B cell (primary cell): ENCODE measurements at regions not wholly inside any gene's neighbourhood (a gene's known extent, or its start where the extent isn't known, plus 50 kb on each side); places are given as distances from the start of the nearest gene placed in this dataset.

ENCODE experiments used
- ATAC-seq: fragments of 200-7000 bp; cut with Tn5 transposase; one replicate; pipeline ENCODE4 v1.10.0; 2021; ENCODE audit warnings: low read depth, mild to moderate bottlenecking, moderate number of reproducible peaks, moderate library complexity
- CTCF ChIA-PET: fragments of 350-600 bp; sonication (Branson Sonifier 250); formaldehyde crosslinking; loops from one replicate; lab custom pipeline; 2021; ENCODE audit warnings: antibody characterized with exemption, inconsistent platforms; lab: Charles Lee
- POLR2A ChIA-PET: fragments of 350-600 bp; sonication (Branson Sonifier 250); formaldehyde crosslinking; loops from one replicate; lab custom pipeline; 2021; ENCODE audit warnings: antibody characterized with exemption; lab: Charles Lee
- DNase-seq: peaks from one replicate; pipeline ENCODE4 v3.0.0; 2013
- H2AFZ ChIP-seq: 2 replicates; pipeline ENCODE4 v1.6.1; 2012; ENCODE audit warnings: mild to moderate bottlenecking, low read depth, low read length; ENCODE audit not compliant: insufficient read depth, poor library complexity, severe bottlenecking
- H3K27ac ChIP-seq, 2 donors: 1 replicate in 1 of 2; 2 replicates in 1 of 2; pipeline ENCODE4 v1.5.1; 2012 to 2013; ENCODE audit warnings: low read length in 2 of 2, mild to moderate bottlenecking in 2 of 2, moderate library complexity in 1 of 2
- H3K27me3 ChIP-seq, 4 experiments: fragments of 200-600 bp in 1 of 4; sonication (generic) in 1 of 4; replicated peaks in 1 of 4; 1 replicate in 2 of 4; 2 replicates in 2 of 4; pipeline versions ENCODE4 v1.6.1 to v1.7.0; 2013 to 2016; ENCODE audit warnings: low read length in 3 of 4, mild to moderate bottlenecking in 2 of 4, mixed read lengths in 1 of 4, moderate library complexity in 1 of 4; ENCODE audit not compliant: insufficient read depth in 4 of 4, control insufficient read depth in 3 of 4; ENCODE audit errors: control extremely low read depth in 1 of 4
- H3K36me3 ChIP-seq, 2 experiments: replicated peaks in 1 of 2; 1 replicate in 1 of 2; 2 replicates in 1 of 2; pipeline versions ENCODE4 v1.6.1 to v1.7.1; 2013; ENCODE audit warnings: low read length in 1 of 2; ENCODE audit not compliant: insufficient read depth in 2 of 2, control insufficient read depth in 1 of 2; ENCODE audit errors: control extremely low read depth in 1 of 2, extremely low read depth in 1 of 2
- H3K4me1 ChIP-seq, 2 donors: fragments of 200-600 bp in 1 of 2; sonication (generic) in 1 of 2; 1 replicate in 1 of 2; 2 replicates in 1 of 2; pipeline versions ENCODE4 v1.5.1 to v1.6.1; 2013 to 2017; ENCODE audit warnings: low read length in 2 of 2; ENCODE audit not compliant: control insufficient read depth in 2 of 2, insufficient read depth in 2 of 2
- H3K4me2 ChIP-seq: replicated peaks from 2 replicates; pipeline ENCODE3; 2012; ENCODE audit warnings: mild to moderate bottlenecking, low read depth, low read length; ENCODE audit not compliant: poor library complexity, severe bottlenecking
- H3K4me3 ChIP-seq, 5 experiments: fragments of 200-600 bp in 1 of 5; sonication (generic) in 1 of 5; 1 replicate in 3 of 5; 2 replicates in 2 of 5; pipeline versions ENCODE4 v1.5.1 to v1.7.0; 2011 to 2016; ENCODE audit warnings: low read length in 4 of 5, mild to moderate bottlenecking in 4 of 5, low read depth in 2 of 5, control low read depth in 1 of 5, moderate library complexity in 1 of 5; ENCODE audit not compliant: insufficient read depth in 1 of 5; ENCODE audit errors: control extremely low read depth in 1 of 5, extremely low read depth in 1 of 5
- H3K79me2 ChIP-seq: fragments of 200-600 bp; sonication (generic); one replicate; pipeline ENCODE4 v1.6.0; 2016; ENCODE audit warnings: low read length; ENCODE audit not compliant: control insufficient read depth, insufficient read depth
- H3K9ac ChIP-seq: fragments of 200-600 bp; sonication (generic); 2 replicates; pipeline ENCODE4 v1.6.1; 2017; ENCODE audit warnings: mild to moderate bottlenecking, low read length, moderate library complexity
- H3K9me3 ChIP-seq, 3 donors: one replicate each; pipeline versions ENCODE4 v1.6.1 to v1.7.1; 2013; ENCODE audit warnings: low read length in 2 of 3; ENCODE audit not compliant: control insufficient read depth in 2 of 3, insufficient read depth in 1 of 3; ENCODE audit errors: control extremely low read depth in 1 of 3
- H4K20me1 ChIP-seq: 2 replicates; pipeline ENCODE4 v1.6.0; 2012; ENCODE audit warnings: mild to moderate bottlenecking, low read length; ENCODE audit not compliant: insufficient read depth, control insufficient read depth, poor library complexity, severe bottlenecking
- H3K27ac Mint-ChIP-seq: one replicate; pipeline ENCODE4 v1.8.0; 2021; ENCODE audit warnings: mixed read lengths
- H3K27me3 Mint-ChIP-seq: one replicate; pipeline ENCODE4 v1.8.0; 2021; ENCODE audit warnings: mixed read lengths
- H3K4me1 Mint-ChIP-seq: one replicate; pipeline ENCODE4 v1.8.0; 2021; ENCODE audit warnings: mixed read lengths
- H3K4me3 Mint-ChIP-seq: one replicate; pipeline ENCODE4 v1.8.0; 2021; ENCODE audit warnings: mixed read lengths
- H3K9me3 Mint-ChIP-seq: one replicate; pipeline ENCODE4 v1.8.0; 2022; ENCODE audit warnings: mixed read lengths; ENCODE audit not compliant: insufficient read depth
- CTCF ChIP-seq: fragments of 200-600 bp; IDR thresholded peaks from one replicate; pipeline ENCODE4 v1.8.0; 2022; ENCODE audit warnings: antibody characterized with exemption, mild to moderate bottlenecking
- EZH2 ChIP-seq: IDR thresholded peaks from 2 replicates; pipeline ENCODE4 v1.6.1; 2012; ENCODE audit warnings: borderline replicate concordance, low read depth, mild to moderate bottlenecking, moderate library complexity, low read length; ENCODE audit not compliant: insufficient read depth, poor library complexity, severe bottlenecking
- whole genome bisulfite sequencing: methylation state at CpG from one replicate; pipeline ENCODE4 v1.1.5; 2013; ENCODE audit warnings: missing lambda C conversion rate; ENCODE audit not compliant: insufficient coverage; 5-methylcytosine and 5-hydroxymethylcytosine counted together
- intact Hi-C: fragments of 100-400 bp; cut with micrococcal nuclease; formaldehyde crosslinking; loops from one replicate; pipeline ENCODE4 v1.10.0; 2022

DNA sequence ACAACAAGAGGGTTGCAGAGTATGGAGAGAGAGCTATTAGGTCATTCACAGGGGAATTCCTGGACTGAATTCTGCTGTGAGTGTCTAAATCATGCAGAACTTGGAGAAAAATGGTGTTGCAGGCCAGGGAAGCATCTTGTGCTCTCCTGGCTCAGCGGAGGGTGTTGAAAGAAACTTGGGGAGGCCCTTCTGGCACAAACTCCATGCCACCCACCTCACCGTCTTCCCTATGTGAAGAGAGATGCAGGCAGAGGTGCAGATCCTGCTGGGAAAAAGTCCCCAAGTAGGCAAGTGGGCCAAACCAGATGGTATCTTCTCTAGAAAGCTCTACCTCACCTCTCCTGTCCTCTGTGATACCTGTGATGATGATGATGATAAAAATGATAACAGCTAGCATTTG, 604.3 kb upstream of the API5 start:
- no CpG with 5 or more reads among the region's 2 CpGs for WGBS
- ChIA-PET POLR2A (no interaction called here), CTCF (no interaction called here)
- no peaks in the 10 kb centered on the region for H4K20me1 ChIP-seq
- H3K9ac ChIP-seq = no peak overlapping the region
- DNase-seq (no peak), ATAC-seq (no peak)
- H3K9me3 ChIP-seq = no peaks in the 10 kb centered on the region
- H2AFZ ChIP-seq = no peak overlapping the region
- no peaks in the 10 kb centered on the region for H3K36me3 ChIP-seq
- Mint-ChIP-seq H3K4me3 (no peak overlapping the region), H3K27me3 (no peaks in the 10 kb centered on the region), H3K4me1 (no peaks in the 10 kb centered on the region), H3K9me3 (no peaks in the 10 kb centered on the region), H3K27ac (no peak overlapping the region)
- H3K4me1 ChIP-seq = no peaks in the 10 kb centered on the region
- intact Hi-C loops = no loop called here
- H3K4me2 ChIP-seq = no peak overlapping the region
- H3K27ac ChIP-seq = no peak overlapping the region
- no peak overlapping the region for H3K4me3 ChIP-seq
- no peaks in the 10 kb centered on the region for H3K79me2 ChIP-seq
- H3K27me3 ChIP-seq = no peaks in the 10 kb centered on the region
- TF ChIP-seq EZH2 (no peak), CTCF (no peak)

GRCh38 chr11:42709216-42709615, 602.6 kb upstream of the API5 start:
- Histone ChIP-seq H3K4me1 (no peaks in the 10 kb centered on the region), H4K20me1 (no peaks in the 10 kb centered on the region), H3K36me3 (no peaks in the 10 kb centered on the region), H3K27me3 (no peaks in the 10 kb centered on the region), H3K4me3 (no peak overlapping the region), H3K27ac (no peak overlapping the region), H3K9ac (no peak overlapping the region), H3K4me2 (no peak overlapping the region), H3K79me2 (no peaks in the 10 kb centered on the region), H3K9me3 (no peaks in the 10 kb centered on the region), H2AFZ (no peak overlapping the region)
- Mint-ChIP-seq H3K4me3 (no peak overlapping the region), H3K27ac (no peak overlapping the region), H3K4me1 (no peaks in the 10 kb centered on the region), H3K27me3 (no peaks in the 10 kb centered on the region), H3K9me3 (no peaks in the 10 kb centered on the region)
- ChIA-PET POLR2A (no interaction called here), CTCF (no interaction called here)
- no peak for ATAC-seq
- no peak for DNase-seq
- TF ChIP-seq EZH2 (no peak), CTCF (no peak)
- intact Hi-C loops = no loop called here
- WGBS = no CpG with 5 or more reads among the region's 1 CpG
